CD4-positive, alpha-beta T cell (primary cell): ENCODE measurements at regions not wholly inside any gene's neighbourhood (a gene's known extent, or its start where the extent isn't known, plus 50 kb on each side); places are given as distances from the start of the nearest gene placed in this dataset.

Source experiments
- ATAC-seq: fragments of 200-7000 bp; cut with Tn5 transposase; one replicate; pipeline ENCODE4 v1.10.0; 2022; ENCODE audit warnings: mild to moderate bottlenecking; ENCODE audit not compliant: poor library complexity
- CTCF ChIA-PET: fragments of 350-600 bp; sonication (Branson Sonifier 250); formaldehyde crosslinking; loops from one replicate; lab custom pipeline; 2021; ENCODE audit warnings: antibody characterized with exemption, inconsistent platforms; lab: Charles Lee
- POLR2A ChIA-PET: fragments of 350-600 bp; sonication (Branson Sonifier 250); formaldehyde crosslinking; loops from one replicate; lab custom pipeline; 2021; ENCODE audit warnings: antibody characterized with exemption, inconsistent platforms; lab: Charles Lee
- DNase-seq, 14 experiments: peaks; one replicate each; pipeline ENCODE4 v3.0.0-alpha.2; 2013 to 2020; ENCODE audit warnings: mixed read lengths in 2 of 14
- H3K27ac ChIP-seq, 2 donors: one replicate each; pipeline versions ENCODE4 v1.5.1 to v1.7.0; 2013; ENCODE audit warnings: low read length in 2 of 2, low read depth in 1 of 2, mild to moderate bottlenecking in 1 of 2
- H3K27me3 ChIP-seq, 2 experiments: 1 replicate in 1 of 2; 2 replicates in 1 of 2; pipeline versions ENCODE4 v1.6.1 to v1.7.0; 2013; ENCODE audit warnings: low read length in 2 of 2, control low read depth in 1 of 2, mild to moderate bottlenecking in 1 of 2, moderate library complexity in 1 of 2; ENCODE audit not compliant: insufficient read depth in 2 of 2, control insufficient read depth in 1 of 2
- H3K36me3 ChIP-seq: one replicate; pipeline ENCODE4 v1.6.1; 2013; ENCODE audit warnings: low read length, control low read depth; ENCODE audit not compliant: insufficient read depth
- H3K4me1 ChIP-seq: one replicate; pipeline ENCODE4 v1.6.1; 2013; ENCODE audit warnings: low read length, control low read depth; ENCODE audit not compliant: insufficient read depth
- H3K4me3 ChIP-seq: one replicate; pipeline ENCODE4 v1.5.1; 2013; ENCODE audit warnings: mild to moderate bottlenecking, low read length, moderate library complexity
- H3K9me3 ChIP-seq, 2 experiments: 1 replicate in 1 of 2; 2 replicates in 1 of 2; pipeline versions ENCODE4 v1.6.1 to v1.7.0; 2013; ENCODE audit warnings: low read length in 2 of 2, mild to moderate bottlenecking in 2 of 2, control low read depth in 1 of 2, moderate library complexity in 1 of 2; ENCODE audit not compliant: control insufficient read depth in 1 of 2, insufficient read depth in 1 of 2
- H3K27ac Mint-ChIP-seq: one replicate; pipeline ENCODE4 v1.8.0; 2020; ENCODE audit warnings: mixed read lengths
- H3K27me3 Mint-ChIP-seq: one replicate; pipeline ENCODE4 v1.8.0; 2021; ENCODE audit warnings: mixed read lengths
- H3K36me3 Mint-ChIP-seq: one replicate; pipeline ENCODE4 v1.8.0; 2021; ENCODE audit warnings: low read depth, mixed read lengths
- H3K4me1 Mint-ChIP-seq: one replicate; pipeline ENCODE4 v1.8.0; 2021; ENCODE audit warnings: low read depth, mixed read lengths
- H3K4me3 Mint-ChIP-seq: one replicate; pipeline ENCODE4 v1.8.0; 2020; ENCODE audit warnings: mild to moderate bottlenecking, mixed read lengths
- H3K9me3 Mint-ChIP-seq: one replicate; pipeline ENCODE4 v1.8.0; 2020; ENCODE audit warnings: mixed read lengths
- intact Hi-C, 2 experiments: fragments of 100-400 bp; cut with DNase I in 1 of 2; cut with micrococcal nuclease in 1 of 2; formaldehyde crosslinking; loops; one replicate each; pipeline versions ENCODE4 v1.15.1 to v1.9.0; 2023 to 2025; cut with DNase I, micrococcal nuclease
- TF ChIP-seq, protein P1 (sequence below): fragments of 200-600 bp; IDR thresholded peaks from one replicate; pipeline ENCODE4 v1.8.0; 2022; ENCODE audit warnings: antibody characterized with exemption, mild to moderate bottlenecking

DNA sequence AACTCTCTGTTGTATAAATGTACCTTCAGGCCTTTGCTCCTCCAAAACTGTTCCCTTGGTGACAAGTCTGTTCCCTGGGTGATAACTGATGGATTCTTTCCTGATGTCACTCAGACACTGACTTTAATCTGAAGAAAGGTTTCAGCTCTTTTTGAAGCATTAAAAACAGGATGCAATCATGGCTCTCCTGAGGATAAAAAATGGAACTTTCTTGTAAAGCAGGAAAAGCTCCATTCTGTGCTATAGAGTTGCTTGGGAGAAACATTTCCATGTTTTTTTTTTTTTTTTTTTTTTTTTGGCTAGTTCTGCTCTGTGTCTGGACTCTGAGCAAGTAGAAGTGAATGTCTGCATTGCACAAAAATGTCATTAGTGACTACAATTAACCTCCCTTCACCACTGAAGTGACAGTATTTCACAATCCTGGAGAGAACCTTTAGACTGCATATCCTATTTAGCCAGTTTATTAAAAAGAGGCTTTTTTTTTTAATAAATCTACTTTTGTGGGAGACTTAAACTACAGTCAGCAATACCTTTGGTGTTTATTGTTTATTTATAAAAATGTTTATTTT, 101.7 kb upstream of the PRMT6 start:
- Histone ChIP-seq H3K27ac (no peak overlapping the region), H3K36me3 (no peaks in the 10 kb centered on the region), H3K4me1 (no peaks in the 10 kb centered on the region), H3K4me3 (no peak overlapping the region), H3K27me3 (no peaks in the 10 kb centered on the region), H3K9me3 (no peaks in the 10 kb centered on the region)
- TF ChIP-seq, protein P1, sequence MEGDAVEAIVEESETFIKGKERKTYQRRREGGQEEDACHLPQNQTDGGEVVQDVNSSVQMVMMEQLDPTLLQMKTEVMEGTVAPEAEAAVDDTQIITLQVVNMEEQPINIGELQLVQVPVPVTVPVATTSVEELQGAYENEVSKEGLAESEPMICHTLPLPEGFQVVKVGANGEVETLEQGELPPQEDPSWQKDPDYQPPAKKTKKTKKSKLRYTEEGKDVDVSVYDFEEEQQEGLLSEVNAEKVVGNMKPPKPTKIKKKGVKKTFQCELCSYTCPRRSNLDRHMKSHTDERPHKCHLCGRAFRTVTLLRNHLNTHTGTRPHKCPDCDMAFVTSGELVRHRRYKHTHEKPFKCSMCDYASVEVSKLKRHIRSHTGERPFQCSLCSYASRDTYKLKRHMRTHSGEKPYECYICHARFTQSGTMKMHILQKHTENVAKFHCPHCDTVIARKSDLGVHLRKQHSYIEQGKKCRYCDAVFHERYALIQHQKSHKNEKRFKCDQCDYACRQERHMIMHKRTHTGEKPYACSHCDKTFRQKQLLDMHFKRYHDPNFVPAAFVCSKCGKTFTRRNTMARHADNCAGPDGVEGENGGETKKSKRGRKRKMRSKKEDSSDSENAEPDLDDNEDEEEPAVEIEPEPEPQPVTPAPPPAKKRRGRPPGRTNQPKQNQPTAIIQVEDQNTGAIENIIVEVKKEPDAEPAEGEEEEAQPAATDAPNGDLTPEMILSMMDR = no peak
- H3K36me3 Mint-ChIP-seq = no peaks in the 10 kb centered on the region
- no peak overlapping the region for H3K4me3 Mint-ChIP-seq
- no peaks in the 10 kb centered on the region for H3K4me1 Mint-ChIP-seq
- ChIA-PET POLR2A (no interaction called here), CTCF (no interaction called here)
- peaks cover 10% of the 10 kb centered on the region for H3K27me3 Mint-ChIP-seq
- H3K27ac Mint-ChIP-seq = no peak overlapping the region
- intact Hi-C loops = no loop called here
- DNase-seq (no peak), ATAC-seq (no peak)
- H3K9me3 Mint-ChIP-seq = no peaks in the 10 kb centered on the region

DNA sequence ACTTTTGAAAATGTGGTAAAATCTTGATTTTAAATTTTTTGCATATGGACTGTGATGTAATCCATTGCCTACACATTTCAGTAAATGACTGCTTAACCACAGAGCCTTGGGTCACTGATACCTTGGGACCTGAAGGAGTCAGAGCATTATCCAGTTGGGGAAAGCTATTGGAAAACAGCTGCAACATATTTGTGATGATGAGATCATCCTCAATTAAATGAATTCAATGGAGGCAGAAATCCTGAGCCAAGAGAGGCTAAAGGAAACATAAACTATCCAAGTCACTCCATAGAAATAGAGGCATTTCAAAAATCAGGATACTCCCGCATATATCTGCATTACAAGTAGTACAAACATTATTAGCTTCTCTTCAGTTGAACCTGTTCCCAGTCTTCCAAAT, 99.8 kb upstream of the PRMT6 start:
- Histone ChIP-seq H3K27me3 (no peaks in the 10 kb centered on the region), H3K36me3 (no peaks in the 10 kb centered on the region), H3K27ac (no peak overlapping the region), H3K4me3 (no peak overlapping the region), H3K9me3 (no peaks in the 10 kb centered on the region), H3K4me1 (no peaks in the 10 kb centered on the region)
- TF ChIP-seq, protein P1 = no peak
- POLR2A ChIA-PET = interaction anchor here (0.6 kb wide), 1 partner anchor 481 kb away, joined by 3 read pairs; no protein-coding TSS in a partner anchor
- peaks cover 10% of the 10 kb centered on the region for H3K27me3 Mint-ChIP-seq
- no peak overlapping the region for H3K27ac Mint-ChIP-seq
- CTCF ChIA-PET = no interaction called here
- no peak overlapping the region for H3K4me3 Mint-ChIP-seq
- no peaks in the 10 kb centered on the region for H3K9me3 Mint-ChIP-seq
- no peaks in the 10 kb centered on the region for H3K36me3 Mint-ChIP-seq
- H3K4me1 Mint-ChIP-seq = no peaks in the 10 kb centered on the region
- intact Hi-C loops = no loop called here
- no peak for ATAC-seq
- DNase-seq = no peak

DNA sequence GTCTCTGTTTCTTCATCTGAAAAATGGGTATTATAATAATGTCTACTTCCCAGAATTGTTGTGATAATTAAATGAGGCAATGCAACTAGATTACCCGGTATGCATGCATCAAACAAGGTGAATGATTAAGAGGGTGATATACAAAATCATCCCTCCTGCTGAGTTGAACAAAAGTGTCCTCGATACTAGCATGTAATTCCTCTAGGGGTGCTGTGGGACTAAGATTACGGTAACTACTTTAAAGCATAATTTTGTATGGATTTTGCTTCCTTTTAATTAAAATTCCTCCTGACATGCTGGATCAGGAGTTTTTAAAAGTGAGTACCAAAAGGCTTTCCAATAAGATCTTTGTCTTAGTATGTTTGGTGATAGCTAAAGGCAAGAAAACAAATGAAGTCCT, 98.7 kb upstream of the PRMT6 start:
- no peak overlapping the region for H3K27ac ChIP-seq
- peaks cover 10% of the 10 kb centered on the region for H3K27me3 Mint-ChIP-seq
- ChIA-PET POLR2A (no interaction called here), CTCF (no interaction called here)
- no peak overlapping the region for H3K4me3 ChIP-seq
- H3K27me3 ChIP-seq = no peaks in the 10 kb centered on the region
- no peak for ATAC-seq
- no peaks in the 10 kb centered on the region for H3K4me1 ChIP-seq
- intact Hi-C loops = no loop called here
- no peaks in the 10 kb centered on the region for H3K9me3 Mint-ChIP-seq
- no peak for DNase-seq
- H3K4me3 Mint-ChIP-seq = no peak overlapping the region
- H3K27ac Mint-ChIP-seq = no peak overlapping the region
- TF ChIP-seq, protein P1 = no peak
- H3K9me3 ChIP-seq = no peaks in the 10 kb centered on the region
- H3K4me1 Mint-ChIP-seq = no peaks in the 10 kb centered on the region
- no peaks in the 10 kb centered on the region for H3K36me3 Mint-ChIP-seq
- no peaks in the 10 kb centered on the region for H3K36me3 ChIP-seq
